ENCODE measurements at regions not wholly inside any gene's neighbourhood (a gene's known extent, or its start where the extent isn't known, plus 50 kb on each side); places are given as distances from the start of the nearest gene placed in this dataset.

DNA sequence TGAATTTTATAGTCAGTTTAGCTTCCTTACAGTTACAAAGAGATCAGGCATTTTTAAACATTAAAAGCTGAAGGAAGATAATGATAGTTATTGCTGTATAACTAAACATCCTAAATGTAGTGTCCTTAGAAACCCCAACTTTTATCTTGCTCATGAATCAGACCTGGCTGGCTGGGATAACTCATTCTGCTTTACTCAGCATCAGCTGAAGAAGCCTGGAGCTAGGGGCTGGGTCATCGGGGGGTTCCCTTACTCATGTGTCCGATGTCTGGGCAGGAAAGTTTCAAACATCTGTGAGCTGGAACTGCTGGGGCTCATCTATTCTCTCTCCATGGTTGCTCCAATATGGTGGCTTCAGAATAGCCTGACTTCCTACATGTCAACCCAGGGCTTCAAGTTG lies 113.9 kb downstream of the MTNR1A start (continued):
- TF ChIP-seq, protein P1, sequence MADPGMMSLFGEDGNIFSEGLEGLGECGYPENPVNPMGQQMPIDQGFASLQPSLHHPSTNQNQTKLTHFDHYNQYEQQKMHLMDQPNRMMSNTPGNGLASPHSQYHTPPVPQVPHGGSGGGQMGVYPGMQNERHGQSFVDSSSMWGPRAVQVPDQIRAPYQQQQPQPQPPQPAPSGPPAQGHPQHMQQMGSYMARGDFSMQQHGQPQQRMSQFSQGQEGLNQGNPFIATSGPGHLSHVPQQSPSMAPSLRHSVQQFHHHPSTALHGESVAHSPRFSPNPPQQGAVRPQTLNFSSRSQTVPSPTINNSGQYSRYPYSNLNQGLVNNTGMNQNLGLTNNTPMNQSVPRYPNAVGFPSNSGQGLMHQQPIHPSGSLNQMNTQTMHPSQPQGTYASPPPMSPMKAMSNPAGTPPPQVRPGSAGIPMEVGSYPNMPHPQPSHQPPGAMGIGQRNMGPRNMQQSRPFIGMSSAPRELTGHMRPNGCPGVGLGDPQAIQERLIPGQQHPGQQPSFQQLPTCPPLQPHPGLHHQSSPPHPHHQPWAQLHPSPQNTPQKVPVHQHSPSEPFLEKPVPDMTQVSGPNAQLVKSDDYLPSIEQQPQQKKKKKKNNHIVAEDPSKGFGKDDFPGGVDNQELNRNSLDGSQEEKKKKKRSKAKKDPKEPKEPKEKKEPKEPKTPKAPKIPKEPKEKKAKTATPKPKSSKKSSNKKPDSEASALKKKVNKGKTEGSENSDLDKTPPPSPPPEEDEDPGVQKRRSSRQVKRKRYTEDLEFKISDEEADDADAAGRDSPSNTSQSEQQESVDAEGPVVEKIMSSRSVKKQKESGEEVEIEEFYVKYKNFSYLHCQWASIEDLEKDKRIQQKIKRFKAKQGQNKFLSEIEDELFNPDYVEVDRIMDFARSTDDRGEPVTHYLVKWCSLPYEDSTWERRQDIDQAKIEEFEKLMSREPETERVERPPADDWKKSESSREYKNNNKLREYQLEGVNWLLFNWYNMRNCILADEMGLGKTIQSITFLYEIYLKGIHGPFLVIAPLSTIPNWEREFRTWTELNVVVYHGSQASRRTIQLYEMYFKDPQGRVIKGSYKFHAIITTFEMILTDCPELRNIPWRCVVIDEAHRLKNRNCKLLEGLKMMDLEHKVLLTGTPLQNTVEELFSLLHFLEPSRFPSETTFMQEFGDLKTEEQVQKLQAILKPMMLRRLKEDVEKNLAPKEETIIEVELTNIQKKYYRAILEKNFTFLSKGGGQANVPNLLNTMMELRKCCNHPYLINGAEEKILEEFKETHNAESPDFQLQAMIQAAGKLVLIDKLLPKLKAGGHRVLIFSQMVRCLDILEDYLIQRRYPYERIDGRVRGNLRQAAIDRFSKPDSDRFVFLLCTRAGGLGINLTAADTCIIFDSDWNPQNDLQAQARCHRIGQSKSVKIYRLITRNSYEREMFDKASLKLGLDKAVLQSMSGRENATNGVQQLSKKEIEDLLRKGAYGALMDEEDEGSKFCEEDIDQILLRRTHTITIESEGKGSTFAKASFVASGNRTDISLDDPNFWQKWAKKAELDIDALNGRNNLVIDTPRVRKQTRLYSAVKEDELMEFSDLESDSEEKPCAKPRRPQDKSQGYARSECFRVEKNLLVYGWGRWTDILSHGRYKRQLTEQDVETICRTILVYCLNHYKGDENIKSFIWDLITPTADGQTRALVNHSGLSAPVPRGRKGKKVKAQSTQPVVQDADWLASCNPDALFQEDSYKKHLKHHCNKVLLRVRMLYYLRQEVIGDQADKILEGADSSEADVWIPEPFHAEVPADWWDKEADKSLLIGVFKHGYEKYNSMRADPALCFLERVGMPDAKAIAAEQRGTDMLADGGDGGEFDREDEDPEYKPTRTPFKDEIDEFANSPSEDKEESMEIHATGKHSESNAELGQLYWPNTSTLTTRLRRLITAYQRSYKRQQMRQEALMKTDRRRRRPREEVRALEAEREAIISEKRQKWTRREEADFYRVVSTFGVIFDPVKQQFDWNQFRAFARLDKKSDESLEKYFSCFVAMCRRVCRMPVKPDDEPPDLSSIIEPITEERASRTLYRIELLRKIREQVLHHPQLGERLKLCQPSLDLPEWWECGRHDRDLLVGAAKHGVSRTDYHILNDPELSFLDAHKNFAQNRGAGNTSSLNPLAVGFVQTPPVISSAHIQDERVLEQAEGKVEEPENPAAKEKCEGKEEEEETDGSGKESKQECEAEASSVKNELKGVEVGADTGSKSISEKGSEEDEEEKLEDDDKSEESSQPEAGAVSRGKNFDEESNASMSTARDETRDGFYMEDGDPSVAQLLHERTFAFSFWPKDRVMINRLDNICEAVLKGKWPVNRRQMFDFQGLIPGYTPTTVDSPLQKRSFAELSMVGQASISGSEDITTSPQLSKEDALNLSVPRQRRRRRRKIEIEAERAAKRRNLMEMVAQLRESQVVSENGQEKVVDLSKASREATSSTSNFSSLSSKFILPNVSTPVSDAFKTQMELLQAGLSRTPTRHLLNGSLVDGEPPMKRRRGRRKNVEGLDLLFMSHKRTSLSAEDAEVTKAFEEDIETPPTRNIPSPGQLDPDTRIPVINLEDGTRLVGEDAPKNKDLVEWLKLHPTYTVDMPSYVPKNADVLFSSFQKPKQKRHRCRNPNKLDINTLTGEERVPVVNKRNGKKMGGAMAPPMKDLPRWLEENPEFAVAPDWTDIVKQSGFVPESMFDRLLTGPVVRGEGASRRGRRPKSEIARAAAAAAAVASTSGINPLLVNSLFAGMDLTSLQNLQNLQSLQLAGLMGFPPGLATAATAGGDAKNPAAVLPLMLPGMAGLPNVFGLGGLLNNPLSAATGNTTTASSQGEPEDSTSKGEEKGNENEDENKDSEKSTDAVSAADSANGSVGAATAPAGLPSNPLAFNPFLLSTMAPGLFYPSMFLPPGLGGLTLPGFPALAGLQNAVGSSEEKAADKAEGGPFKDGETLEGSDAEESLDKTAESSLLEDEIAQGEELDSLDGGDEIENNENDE (IDR thresholded peaks at IDR 0.05; ENCODE audit: insufficient replicate concordance, low read length): no peak
- TF ChIP-seq YY1 (IDR thresholded peaks at IDR 0.05; ENCODE audit: low read depth, low read length) (no peak), CTBP2 (IDR thresholded peaks at IDR 0.05; ENCODE audit: borderline replicate concordance, insufficient read depth, insufficient read length, low read length) (no peak)
